Stimulated activated CD8-positive, alpha-beta memory T cell treated with anti-CD3 and anti-CD28 coated beads, Interleukin-4, amount 100 ng/mL, for 4 hours (primary cell): ENCODE measurements at regions not wholly inside any gene's neighbourhood (a gene's known extent, or its start where the extent isn't known, plus 50 kb on each side); places are given as distances from the start of the nearest gene placed in this dataset.

ENCODE experiments used
- DNase-seq, 2 donors: peaks; one replicate each; pipeline ENCODE4 v3.0.0-alpha.2; 2020; ENCODE audit warnings: low read depth in 2 of 2, low spot score in 1 of 2

- DNase-seq: no peak
Measured at GRCh38 chr2:220510668-220511067, 883.2 kb downstream of the SLC4A3 start.

- no peak for DNase-seq
Measured at GRCh38 chr2:220512419-220512818, 885.0 kb downstream of the SLC4A3 start.

- no peak for DNase-seq
Measured at GRCh38 chr2:220513573-220514288, 886.3 kb downstream of the SLC4A3 start.

- no peak for DNase-seq
Measured at GRCh38 chr2:220521551-220521950, 894.1 kb downstream of the SLC4A3 start.

GRCh38 chr2:220528180-220528675 is 900.8 kb downstream of the SLC4A3 start:
- no peak for DNase-seq

- no peak for DNase-seq
Measured at GRCh38 chr2:220531216-220531615, 903.8 kb downstream of the SLC4A3 start.

GRCh38 chr2:220533485-220533884 is 906.1 kb downstream of the SLC4A3 start:
- no peak for DNase-seq

GRCh38 chr2:220539481-220539880 is 912.1 kb downstream of the SLC4A3 start:
- DNase-seq: no peak

- DNase-seq: no peak
Measured at GRCh38 chr2:220544049-220544448, 916.6 kb downstream of the SLC4A3 start.

- no peak for DNase-seq
Measured at GRCh38 chr2:220550995-220551700, 923.7 kb downstream of the SLC4A3 start.

- no peak for DNase-seq
Measured at GRCh38 chr2:220552790-220553535, 925.5 kb downstream of the SLC4A3 start.

GRCh38 chr2:220555961-220556630 is 928.7 kb downstream of the SLC4A3 start:
- DNase-seq: no peak

- DNase-seq: no peak
Measured at GRCh38 chr2:220556658-220557057, 929.2 kb downstream of the SLC4A3 start.

- DNase-seq: no peak
Measured at GRCh38 chr2:220560192-220560591, 932.8 kb downstream of the SLC4A3 start.

GRCh38 chr2:220562375-220563140 is 935.1 kb downstream of the SLC4A3 start:
- no peak for DNase-seq

- DNase-seq: no peak
Measured at GRCh38 chr2:220568296-220568695, 940.9 kb downstream of the SLC4A3 start.

GRCh38 chr2:220569112-220569897 is 941.9 kb downstream of the SLC4A3 start:
- no peak for DNase-seq

- DNase-seq: no peak
Measured at GRCh38 chr2:220572385-220572784, 945.0 kb downstream of the SLC4A3 start.

GRCh38 chr2:220574038-220574437 is 946.6 kb downstream of the SLC4A3 start:
- no peak for DNase-seq

GRCh38 chr2:220575963-220576362 is 948.5 kb downstream of the SLC4A3 start:
- DNase-seq: no peak
